C4-2B (cell line): ENCODE measurements at regions not wholly inside any gene's neighbourhood (a gene's known extent, or its start where the extent isn't known, plus 50 kb on each side); places are given as distances from the start of the nearest gene placed in this dataset.
"Not testable (repeated sequence)": the region's sequence is repeated elsewhere in the genome, so short reads cannot be mapped to it uniquely, and the experiment has no call there.

Source experiments
- H3K27ac ChIP-seq: fragments of 450-650 bp; 2 replicates; pipeline ENCODE4 v1.5.1; 2017
- CTCF ChIP-seq: fragments of 450-650 bp; conservative IDR thresholded peaks from 2 replicates; pipeline ENCODE4 v1.5.1; 2017; ENCODE audit warnings: mild to moderate bottlenecking
- ZFX ChIP-seq: fragments of 450-650 bp; IDR thresholded peaks from 2 replicates; pipeline ENCODE4 v1.6.1; 2017

DNA sequence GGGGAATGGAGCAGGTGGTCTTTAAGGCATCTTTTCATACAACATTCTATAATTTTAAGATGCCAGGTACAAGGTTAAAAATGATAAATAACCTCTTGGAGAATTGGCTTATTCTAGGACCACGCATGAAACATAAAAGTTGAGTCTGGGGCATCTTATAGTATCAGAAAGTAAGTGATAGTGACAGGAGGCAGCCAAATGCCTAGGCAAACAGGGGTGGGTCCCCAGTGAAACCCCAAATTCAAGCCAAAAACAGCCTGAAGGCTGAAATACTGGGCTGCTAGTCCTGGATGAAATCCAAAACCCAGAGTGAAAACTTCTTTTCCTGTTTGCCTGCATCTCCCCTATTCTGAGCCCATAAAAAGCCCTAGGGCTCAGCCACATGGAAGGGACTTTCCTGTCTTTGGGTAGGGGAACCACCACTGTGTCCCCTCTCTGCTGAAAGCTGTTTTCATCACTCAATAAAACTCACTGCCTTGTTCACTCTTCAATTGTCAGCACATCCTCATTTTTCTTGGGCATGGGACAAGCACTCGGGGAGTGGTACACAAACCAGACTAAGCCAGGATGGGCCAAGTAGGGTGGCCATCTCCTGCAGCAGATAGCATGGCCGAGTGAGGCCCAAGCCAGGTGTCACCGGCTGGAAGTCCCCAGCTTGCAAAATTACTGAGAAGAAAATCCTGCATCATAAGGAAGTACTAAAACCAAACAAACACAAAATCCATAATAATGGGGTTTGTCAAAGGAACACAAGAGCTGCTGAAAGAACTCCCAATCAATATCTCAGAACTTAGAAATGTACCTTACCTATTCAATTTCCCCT lies 241.6 kb upstream of the GALNT17 start:
- TF ChIP-seq CTCF (no peak), ZFX (no peak)
- no peak overlapping the region for H3K27ac ChIP-seq

DNA sequence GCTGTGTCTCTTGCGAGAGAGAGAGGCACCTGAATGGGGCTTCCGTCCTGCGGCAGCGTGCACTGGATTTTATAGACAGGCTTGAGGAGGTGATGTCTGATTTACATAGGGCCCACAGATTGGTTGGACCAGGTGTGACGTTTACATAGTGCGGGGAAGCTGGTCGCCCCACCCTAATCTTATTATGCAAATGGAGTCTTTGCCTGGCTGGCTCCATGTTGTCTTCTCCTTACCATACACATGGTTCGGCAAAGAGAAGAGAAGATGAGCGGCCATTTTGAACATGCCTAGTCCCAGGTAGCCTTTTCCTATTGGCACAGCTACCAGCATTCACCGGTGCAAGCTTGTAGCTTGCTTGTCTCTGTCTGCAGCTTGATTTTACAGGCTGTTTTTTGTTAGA lies 238.5 kb upstream of the GALNT17 start:
- no peak overlapping the region for H3K27ac ChIP-seq
- TF ChIP-seq ZFX, result no peak
- no peak for TF ChIP-seq CTCF

DNA sequence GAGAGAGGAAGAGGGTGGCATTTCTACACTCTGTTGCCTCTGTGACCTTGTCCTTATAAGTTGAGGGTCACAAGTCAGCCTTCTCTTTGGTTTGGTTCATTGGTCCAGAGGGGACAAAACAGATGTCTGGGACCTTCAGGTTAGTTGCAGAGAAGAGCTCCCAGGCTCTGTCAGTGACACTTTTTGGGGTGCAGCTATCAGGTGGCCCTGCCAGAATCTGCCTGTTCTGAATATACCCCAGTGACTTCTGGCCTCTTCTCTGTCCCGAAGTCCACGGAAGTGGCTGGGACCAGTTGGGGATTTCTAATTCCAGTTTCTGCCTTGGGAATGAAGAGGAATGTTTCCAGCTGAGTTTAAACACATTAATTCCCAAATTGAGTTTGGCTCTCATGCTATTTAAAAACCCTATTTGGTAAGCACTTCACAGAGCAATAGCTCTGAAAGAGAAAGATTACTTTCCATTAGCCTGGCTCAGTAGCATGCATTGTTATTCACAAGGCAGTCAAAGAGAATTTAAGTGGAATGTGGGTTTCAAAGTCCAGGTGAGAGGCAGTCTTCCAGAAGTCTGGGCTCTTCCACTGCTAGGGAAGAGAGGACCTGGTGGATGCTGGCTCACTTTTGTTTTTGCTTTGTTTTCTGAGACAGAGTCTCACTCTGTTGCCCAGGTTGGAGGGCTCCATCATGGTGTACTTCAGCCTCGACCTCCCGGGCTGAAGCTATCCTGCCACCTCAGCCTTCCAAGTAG lies 237.8 kb upstream of the GALNT17 start:
- TF ChIP-seq ZFX (no peak), CTCF (no peak)
- H3K27ac ChIP-seq, result no peak overlapping the region

DNA sequence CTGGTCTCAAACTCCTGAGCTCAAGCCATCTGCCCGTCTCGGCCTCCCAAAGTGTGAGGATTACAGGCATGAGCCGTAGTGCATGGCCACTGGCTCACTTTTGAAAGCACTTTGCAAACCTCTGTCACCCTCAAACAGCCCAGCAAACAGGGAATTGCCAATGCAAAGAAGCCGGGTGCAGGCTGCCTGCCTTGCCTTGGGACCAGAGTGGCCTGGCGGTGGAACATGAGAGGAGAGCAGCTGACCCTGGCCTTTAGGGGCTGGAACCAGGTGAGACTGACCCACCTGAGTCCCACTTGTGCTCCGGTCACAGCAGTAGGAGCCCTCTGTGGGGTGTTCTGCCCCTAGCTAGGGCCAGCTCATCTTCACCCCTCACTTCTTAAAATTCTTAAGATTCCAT lies 237.1 kb upstream of the GALNT17 start:
- H3K27ac ChIP-seq, result no peak overlapping the region
- no peak for TF ChIP-seq ZFX
- TF ChIP-seq CTCF, result no peak

DNA sequence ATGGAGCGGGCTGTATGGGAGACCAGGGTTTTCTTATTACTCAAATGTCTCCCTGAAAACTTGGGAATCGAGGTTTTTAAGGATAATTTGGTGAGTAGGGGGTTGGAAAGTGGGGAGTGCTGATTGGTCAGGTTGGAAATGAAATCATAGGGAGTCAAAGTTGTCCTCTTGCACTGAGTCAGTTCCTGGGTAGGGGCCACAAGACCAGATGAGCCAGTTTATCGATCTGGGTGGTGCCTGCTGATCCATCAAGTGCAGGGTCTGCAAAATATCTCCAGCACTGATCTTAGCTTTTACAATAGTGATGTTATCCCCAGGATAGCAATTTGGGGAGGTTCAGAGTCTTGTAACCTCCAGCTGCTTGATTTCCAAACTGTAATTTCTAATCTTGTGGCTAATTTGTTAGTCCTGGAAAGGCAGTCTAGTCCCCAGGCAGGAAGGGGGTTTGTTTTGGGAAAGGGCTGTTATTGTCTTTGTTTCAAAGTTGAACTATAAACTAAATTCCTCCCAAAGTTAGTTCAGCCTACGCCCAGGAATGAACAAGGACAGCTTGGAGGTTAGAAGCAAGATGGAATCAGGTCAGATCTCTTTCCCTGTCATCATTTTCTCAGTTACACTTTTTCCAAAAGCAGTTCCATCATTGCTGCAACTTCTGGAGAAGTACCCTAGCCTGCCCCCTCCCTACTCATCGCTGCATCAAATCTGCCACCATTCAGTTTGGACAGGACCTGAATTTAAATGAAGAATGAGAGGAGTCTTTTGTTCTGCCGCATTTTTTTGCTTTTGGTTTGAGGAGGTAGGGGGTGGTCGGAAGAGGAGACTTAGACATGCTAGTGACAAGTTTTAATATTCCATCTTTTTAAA lies 236.4 kb upstream of the GALNT17 start:
- not testable (repeated sequence) for H3K27ac ChIP-seq

GRCh38 chr7:70907259-70908247 lies 224.4 kb upstream of the GALNT17 start:
- H3K27ac ChIP-seq, result no peak overlapping the region
- TF ChIP-seq ZFX (no peak), CTCF (no peak)

DNA sequence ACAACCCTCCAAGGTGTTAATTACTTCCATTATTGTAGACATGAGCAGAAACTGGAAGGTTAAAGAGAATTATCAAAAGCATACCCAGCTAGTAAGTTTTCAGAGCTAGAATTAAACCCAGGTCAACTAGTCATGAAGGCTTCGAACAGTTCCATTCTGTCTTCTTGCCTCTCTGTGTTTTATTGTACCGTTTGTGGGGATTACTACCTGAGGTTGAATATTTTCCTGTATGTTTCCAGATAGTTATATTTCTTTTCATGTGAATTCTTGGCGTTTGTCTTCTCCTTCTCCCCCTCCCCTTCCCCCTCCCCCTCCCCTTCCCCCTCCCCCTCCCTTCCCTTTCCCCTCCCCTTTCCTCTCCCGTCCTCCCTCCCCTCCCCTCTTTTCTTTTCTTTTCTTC lies 218.0 kb upstream of the GALNT17 start:
- TF ChIP-seq CTCF, result no peak
- TF ChIP-seq ZFX, result no peak
- no peak overlapping the region for H3K27ac ChIP-seq
